ENCODE measurements at regions not wholly inside any gene's neighbourhood (a gene's known extent, or its start where the extent isn't known, plus 50 kb on each side); places are given as distances from the start of the nearest gene placed in this dataset.

GRCh38 chr5:159536166-159536565 lies 205.9 kb upstream of the IL12B start:
- DNase-seq (ENCODE audit: low read depth): no peak

- no peak for DNase-seq (ENCODE audit: low read depth)
Observed at GRCh38 chr5:159536646-159537045, 206.4 kb upstream of the IL12B start.

- no peak for DNase-seq (ENCODE audit: low read depth)
Observed at GRCh38 chr5:159539678-159540077, 209.4 kb upstream of the IL12B start.

- DNase-seq (ENCODE audit: low read depth): no peak
Observed at GRCh38 chr5:159543326-159543725, 213.0 kb upstream of the IL12B start.

GRCh38 chr5:159545156-159545555 lies 214.9 kb upstream of the IL12B start:
- DNase-seq (ENCODE audit: low read depth): no peak

- DNase-seq (ENCODE audit: low read depth): no peak
Observed at GRCh38 chr5:159547466-159548195, 217.3 kb upstream of the IL12B start.

GRCh38 chr5:159548517-159548916 lies 218.2 kb upstream of the IL12B start:
- no peak for DNase-seq (ENCODE audit: low read depth)

- DNase-seq (ENCODE audit: low read depth): no peak
Observed at GRCh38 chr5:159549046-159549445, 218.8 kb upstream of the IL12B start.

GRCh38 chr5:159550951-159551350 lies 220.7 kb upstream of the IL12B start:
- no peak for DNase-seq (ENCODE audit: low read depth)

- DNase-seq (ENCODE audit: low read depth): no peak
Observed at GRCh38 chr5:159552751-159553150, 222.5 kb upstream of the IL12B start.

- no peak for DNase-seq (ENCODE audit: low read depth)
Observed at GRCh38 chr5:159553792-159554191, 223.5 kb upstream of the IL12B start.

- DNase-seq (ENCODE audit: low read depth): no peak
Observed at GRCh38 chr5:159555084-159555483, 224.8 kb upstream of the IL12B start.

GRCh38 chr5:159559337-159559736 lies 229.1 kb upstream of the IL12B start:
- DNase-seq (ENCODE audit: low read depth): no peak

GRCh38 chr5:159560088-159560487 lies 229.8 kb upstream of the IL12B start:
- DNase-seq (ENCODE audit: low read depth): no peak

GRCh38 chr5:159564031-159564430 lies 233.7 kb upstream of the IL12B start:
- no peak for DNase-seq (ENCODE audit: low read depth)

- DNase-seq (ENCODE audit: low read depth): no peak
Observed at GRCh38 chr5:159566832-159567231, 236.5 kb upstream of the IL12B start.

GRCh38 chr5:159567461-159567860 lies 237.2 kb upstream of the IL12B start:
- DNase-seq (ENCODE audit: low read depth): no peak

- no peak for DNase-seq (ENCODE audit: low read depth)
Observed at GRCh38 chr5:159571501-159572244, 241.4 kb upstream of the IL12B start.

GRCh38 chr5:159576902-159577301 lies 246.6 kb upstream of the IL12B start:
- DNase-seq (ENCODE audit: low read depth): no peak

GRCh38 chr5:159581502-159582249 lies 251.4 kb upstream of the IL12B start:
- DNase-seq (ENCODE audit: low read depth): no peak

GRCh38 chr5:159582756-159583541 lies 252.7 kb upstream of the IL12B start:
- DNase-seq (ENCODE audit: low read depth): no peak

- no peak for DNase-seq (ENCODE audit: low read depth)
Observed at GRCh38 chr5:159586921-159587320, 256.6 kb upstream of the IL12B start.

All from forelimb muscle (tissue), 1 donor.